ENCODE measurements at regions not wholly inside any gene's neighbourhood (a gene's known extent, or its start where the extent isn't known, plus 50 kb on each side); places are given as distances from the start of the nearest gene placed in this dataset.

DNA sequence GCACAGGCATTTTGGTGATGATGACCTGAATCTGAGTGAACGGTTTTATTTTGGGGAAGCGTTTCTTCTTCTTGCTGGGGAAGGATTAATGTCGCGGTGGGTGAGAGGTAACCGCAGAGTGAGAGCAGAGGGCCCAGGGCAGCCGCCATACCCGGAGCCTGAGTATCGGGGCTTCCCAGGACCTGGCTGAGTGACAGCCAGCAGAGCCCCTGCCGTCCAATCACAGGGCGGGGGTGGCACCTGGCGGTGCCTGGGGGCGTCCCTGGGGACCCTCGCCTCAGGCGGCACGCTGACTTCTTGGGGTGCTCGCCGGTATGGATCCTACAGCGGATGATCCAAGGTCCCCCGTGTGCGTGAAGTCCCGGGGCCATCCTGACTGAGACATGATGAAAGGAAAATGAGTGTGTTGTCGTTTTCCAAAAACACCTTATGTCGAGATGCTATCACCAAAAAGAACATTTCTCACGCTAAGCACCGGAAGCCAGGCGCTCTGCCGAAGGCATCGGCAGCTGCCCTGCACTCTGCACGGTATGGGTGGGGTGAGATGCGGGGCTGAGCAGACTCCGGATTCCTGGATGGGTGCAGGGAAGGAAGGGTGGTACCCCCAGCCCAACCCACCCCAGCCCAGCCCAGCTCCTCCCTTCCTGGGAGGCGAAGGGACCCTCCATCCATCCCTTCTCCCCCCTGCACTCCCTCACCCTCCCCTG lies 227.9 kb upstream of the SHH start:
- TF ChIP-seq POLR2AphosphoS5 (IDR thresholded peaks at IDR 0.05; ENCODE audit: low read depth) (no peak), SPI1 (IDR thresholded peaks at IDR 0.05; ENCODE audit: borderline replicate concordance, low read depth) (no peak), GABPA (IDR thresholded peaks at IDR 0.05; ENCODE audit: low read depth) (no peak)
- TF ChIP-seq, protein P1, sequence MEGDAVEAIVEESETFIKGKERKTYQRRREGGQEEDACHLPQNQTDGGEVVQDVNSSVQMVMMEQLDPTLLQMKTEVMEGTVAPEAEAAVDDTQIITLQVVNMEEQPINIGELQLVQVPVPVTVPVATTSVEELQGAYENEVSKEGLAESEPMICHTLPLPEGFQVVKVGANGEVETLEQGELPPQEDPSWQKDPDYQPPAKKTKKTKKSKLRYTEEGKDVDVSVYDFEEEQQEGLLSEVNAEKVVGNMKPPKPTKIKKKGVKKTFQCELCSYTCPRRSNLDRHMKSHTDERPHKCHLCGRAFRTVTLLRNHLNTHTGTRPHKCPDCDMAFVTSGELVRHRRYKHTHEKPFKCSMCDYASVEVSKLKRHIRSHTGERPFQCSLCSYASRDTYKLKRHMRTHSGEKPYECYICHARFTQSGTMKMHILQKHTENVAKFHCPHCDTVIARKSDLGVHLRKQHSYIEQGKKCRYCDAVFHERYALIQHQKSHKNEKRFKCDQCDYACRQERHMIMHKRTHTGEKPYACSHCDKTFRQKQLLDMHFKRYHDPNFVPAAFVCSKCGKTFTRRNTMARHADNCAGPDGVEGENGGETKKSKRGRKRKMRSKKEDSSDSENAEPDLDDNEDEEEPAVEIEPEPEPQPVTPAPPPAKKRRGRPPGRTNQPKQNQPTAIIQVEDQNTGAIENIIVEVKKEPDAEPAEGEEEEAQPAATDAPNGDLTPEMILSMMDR (IDR thresholded peaks at IDR 0.05; ENCODE audit: insufficient read depth, low read length): no peak
- TF ChIP-seq, protein P2, sequence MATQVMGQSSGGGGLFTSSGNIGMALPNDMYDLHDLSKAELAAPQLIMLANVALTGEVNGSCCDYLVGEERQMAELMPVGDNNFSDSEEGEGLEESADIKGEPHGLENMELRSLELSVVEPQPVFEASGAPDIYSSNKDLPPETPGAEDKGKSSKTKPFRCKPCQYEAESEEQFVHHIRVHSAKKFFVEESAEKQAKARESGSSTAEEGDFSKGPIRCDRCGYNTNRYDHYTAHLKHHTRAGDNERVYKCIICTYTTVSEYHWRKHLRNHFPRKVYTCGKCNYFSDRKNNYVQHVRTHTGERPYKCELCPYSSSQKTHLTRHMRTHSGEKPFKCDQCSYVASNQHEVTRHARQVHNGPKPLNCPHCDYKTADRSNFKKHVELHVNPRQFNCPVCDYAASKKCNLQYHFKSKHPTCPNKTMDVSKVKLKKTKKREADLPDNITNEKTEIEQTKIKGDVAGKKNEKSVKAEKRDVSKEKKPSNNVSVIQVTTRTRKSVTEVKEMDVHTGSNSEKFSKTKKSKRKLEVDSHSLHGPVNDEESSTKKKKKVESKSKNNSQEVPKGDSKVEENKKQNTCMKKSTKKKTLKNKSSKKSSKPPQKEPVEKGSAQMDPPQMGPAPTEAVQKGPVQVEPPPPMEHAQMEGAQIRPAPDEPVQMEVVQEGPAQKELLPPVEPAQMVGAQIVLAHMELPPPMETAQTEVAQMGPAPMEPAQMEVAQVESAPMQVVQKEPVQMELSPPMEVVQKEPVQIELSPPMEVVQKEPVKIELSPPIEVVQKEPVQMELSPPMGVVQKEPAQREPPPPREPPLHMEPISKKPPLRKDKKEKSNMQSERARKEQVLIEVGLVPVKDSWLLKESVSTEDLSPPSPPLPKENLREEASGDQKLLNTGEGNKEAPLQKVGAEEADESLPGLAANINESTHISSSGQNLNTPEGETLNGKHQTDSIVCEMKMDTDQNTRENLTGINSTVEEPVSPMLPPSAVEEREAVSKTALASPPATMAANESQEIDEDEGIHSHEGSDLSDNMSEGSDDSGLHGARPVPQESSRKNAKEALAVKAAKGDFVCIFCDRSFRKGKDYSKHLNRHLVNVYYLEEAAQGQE (IDR thresholded peaks at IDR 0.05; ENCODE audit: insufficient replicate concordance, low read depth): no peak
- DNase-seq (ENCODE audit: low read depth in 1 of 2, low spot score in 1 of 2): no peak
- no peaks in the 10 kb centered on the region for H3K27me3 ChIP-seq (ENCODE audit: insufficient read depth, poor library complexity, severe bottlenecking)
- H3K4me3 ChIP-seq (replicated peaks; ENCODE audit: insufficient read depth, low read length): no peak overlapping the region
- no peak overlapping the region for H3K27ac ChIP-seq (replicated peaks)

DNA sequence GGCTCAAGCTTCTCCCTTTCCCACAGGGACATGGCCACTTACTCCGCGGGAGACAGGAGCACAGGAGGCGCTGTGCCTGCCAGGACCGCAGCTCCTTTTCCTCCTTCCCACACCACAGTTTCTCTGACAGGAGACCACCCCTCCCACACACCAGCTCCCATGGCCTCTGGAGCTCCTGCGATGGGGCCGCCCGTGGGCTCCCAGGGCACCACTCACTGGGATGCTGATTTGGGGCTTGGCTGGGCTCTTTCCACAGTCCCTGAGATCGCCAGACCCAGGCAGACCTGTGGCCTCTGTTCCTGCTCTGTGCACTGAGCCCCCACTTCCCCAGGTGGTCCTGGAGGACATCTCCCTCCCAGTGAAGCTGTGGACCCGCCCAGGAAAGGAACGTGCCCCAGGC lies 226.9 kb upstream of the SHH start:
- TF ChIP-seq GABPA (IDR thresholded peaks at IDR 0.05; ENCODE audit: low read depth) (no peak), SPI1 (IDR thresholded peaks at IDR 0.05; ENCODE audit: borderline replicate concordance, low read depth) (no peak), POLR2AphosphoS5 (IDR thresholded peaks at IDR 0.05; ENCODE audit: low read depth) (no peak)
- TF ChIP-seq, protein P1 (IDR thresholded peaks at IDR 0.05; ENCODE audit: insufficient read depth, low read length): no peak
- TF ChIP-seq, protein P2 (IDR thresholded peaks at IDR 0.05; ENCODE audit: insufficient replicate concordance, low read depth): no peak
- Histone ChIP-seq H3K27me3 (ENCODE audit: insufficient read depth, poor library complexity, severe bottlenecking) (no peaks in the 10 kb centered on the region), H3K27ac (replicated peaks) (no peak overlapping the region), H3K4me3 (replicated peaks; ENCODE audit: insufficient read depth, low read length) (no peak overlapping the region)
- no peak for DNase-seq (ENCODE audit: low read depth in 1 of 2, low spot score in 1 of 2)

DNA sequence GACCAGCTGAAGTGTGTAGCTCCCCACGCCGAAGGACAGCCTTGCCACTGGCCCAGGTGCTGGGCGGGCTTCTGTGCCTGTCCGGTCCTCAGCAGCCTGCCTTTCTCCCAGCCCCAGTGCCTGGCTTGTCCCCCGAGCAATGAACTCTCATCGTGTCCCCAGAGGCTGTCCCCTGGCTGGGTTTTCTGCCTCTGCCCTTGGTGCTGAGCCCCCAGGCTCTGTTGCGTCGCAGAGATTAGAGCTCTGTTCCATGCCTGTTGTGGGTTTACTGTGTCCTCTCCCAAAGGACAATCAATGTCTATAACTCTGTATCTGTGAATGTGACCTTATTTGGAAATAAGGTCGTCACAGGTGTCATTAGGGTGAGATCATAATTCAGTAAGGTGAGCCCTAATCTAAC lies 226.1 kb upstream of the SHH start:
- TF ChIP-seq, protein P1 (IDR thresholded peaks at IDR 0.05; ENCODE audit: insufficient read depth, low read length): no peak
- TF ChIP-seq, protein P2 (IDR thresholded peaks at IDR 0.05; ENCODE audit: insufficient replicate concordance, low read depth): no peak
- no peak for TF ChIP-seq GABPA (IDR thresholded peaks at IDR 0.05; ENCODE audit: low read depth)

More for the DNA sequence above, 226.1 kb upstream of the SHH start:
- Histone ChIP-seq H3K4me3 (replicated peaks; ENCODE audit: insufficient read depth, low read length) (no peak overlapping the region), H3K27me3 (ENCODE audit: insufficient read depth, poor library complexity, severe bottlenecking) (no peaks in the 10 kb centered on the region), H3K27ac (replicated peaks) (no peak overlapping the region)
- no peak for DNase-seq (ENCODE audit: low read depth in 1 of 2, low spot score in 1 of 2)
